ENCODE measurements at regions not wholly inside any gene's neighbourhood (a gene's known extent, or its start where the extent isn't known, plus 50 kb on each side); places are given as distances from the start of the nearest gene placed in this dataset.

DNA sequence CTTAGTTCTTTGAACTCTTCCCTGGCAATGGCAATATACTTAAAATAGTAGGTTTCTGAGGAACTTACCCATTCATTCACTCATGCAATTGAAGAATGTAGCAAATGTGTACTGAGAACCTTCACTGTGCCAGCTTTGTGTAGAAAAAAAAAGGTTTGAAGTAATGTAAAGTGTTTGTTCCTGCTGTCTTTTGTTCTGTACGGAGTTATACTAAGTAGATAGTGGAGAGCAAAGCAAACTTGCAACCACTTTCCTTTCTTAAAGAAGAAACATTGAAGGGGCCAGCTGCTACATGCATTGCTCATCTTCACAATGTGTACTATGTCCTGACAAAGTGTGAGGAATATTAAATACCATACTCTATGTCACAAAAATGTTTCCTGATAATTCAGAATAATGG, 68.9 kb upstream of the FREM2 start:
- Histone ChIP-seq H3K4me3 (no peak overlapping the region), H3K4me1 (no peaks in the 10 kb centered on the region), H3K27me3 (no peaks in the 10 kb centered on the region), H3K27ac (no peak overlapping the region), H3K36me3 (no peaks in the 10 kb centered on the region), H3K9me3 (no peaks in the 10 kb centered on the region)
- DNase-seq: no peak
- 20 to 50% (median 32%) methylated on average over 1 of the region's 1 CpG for WGBS, 5 donors
- no peak for TF ChIP-seq EP300 (IDR thresholded peaks at IDR 0.05)
- TF ChIP-seq POLR2AphosphoS5 (IDR thresholded peaks at IDR 0.05): no peak
- no peak for TF ChIP-seq POLR2A (IDR thresholded peaks at IDR 0.05)
- TF ChIP-seq, protein P1, sequence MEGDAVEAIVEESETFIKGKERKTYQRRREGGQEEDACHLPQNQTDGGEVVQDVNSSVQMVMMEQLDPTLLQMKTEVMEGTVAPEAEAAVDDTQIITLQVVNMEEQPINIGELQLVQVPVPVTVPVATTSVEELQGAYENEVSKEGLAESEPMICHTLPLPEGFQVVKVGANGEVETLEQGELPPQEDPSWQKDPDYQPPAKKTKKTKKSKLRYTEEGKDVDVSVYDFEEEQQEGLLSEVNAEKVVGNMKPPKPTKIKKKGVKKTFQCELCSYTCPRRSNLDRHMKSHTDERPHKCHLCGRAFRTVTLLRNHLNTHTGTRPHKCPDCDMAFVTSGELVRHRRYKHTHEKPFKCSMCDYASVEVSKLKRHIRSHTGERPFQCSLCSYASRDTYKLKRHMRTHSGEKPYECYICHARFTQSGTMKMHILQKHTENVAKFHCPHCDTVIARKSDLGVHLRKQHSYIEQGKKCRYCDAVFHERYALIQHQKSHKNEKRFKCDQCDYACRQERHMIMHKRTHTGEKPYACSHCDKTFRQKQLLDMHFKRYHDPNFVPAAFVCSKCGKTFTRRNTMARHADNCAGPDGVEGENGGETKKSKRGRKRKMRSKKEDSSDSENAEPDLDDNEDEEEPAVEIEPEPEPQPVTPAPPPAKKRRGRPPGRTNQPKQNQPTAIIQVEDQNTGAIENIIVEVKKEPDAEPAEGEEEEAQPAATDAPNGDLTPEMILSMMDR (IDR thresholded peaks at IDR 0.05): no peak
- intact Hi-C loops (cut with DNase I; ENCODE audit: low total_unique reads): no loop called here

DNA sequence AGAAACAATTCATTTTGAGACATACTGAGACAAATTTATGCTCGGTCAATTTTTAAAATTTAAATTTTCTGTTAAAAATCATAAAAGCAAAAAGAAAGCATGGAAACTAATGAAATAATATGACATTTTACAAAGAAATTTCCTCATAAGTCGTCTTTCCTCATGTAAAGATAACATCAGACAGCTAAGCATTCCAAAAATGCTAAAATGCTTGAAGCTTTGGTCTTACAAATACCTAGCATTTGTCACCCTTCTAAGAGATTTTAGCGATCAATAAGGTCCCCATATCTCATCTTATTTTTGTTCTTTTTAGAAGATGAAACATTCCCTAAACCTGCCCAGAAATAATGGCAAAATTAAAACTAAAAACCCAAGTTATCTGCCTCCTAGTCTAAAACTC, 68.5 kb upstream of the FREM2 start:
- whole genome bisulfite sequencing, 5 donors: 76 to 84% (median 82%) methylated on average over 3 of the region's 3 CpGs
- H3K27ac ChIP-seq: no peak overlapping the region
- TF ChIP-seq EP300 (IDR thresholded peaks at IDR 0.05): no peak
- no peak for TF ChIP-seq POLR2AphosphoS5 (IDR thresholded peaks at IDR 0.05)
- TF ChIP-seq, protein P1 (IDR thresholded peaks at IDR 0.05): no peak
- no peak for TF ChIP-seq POLR2A (IDR thresholded peaks at IDR 0.05)
- H3K4me1 ChIP-seq: no peaks in the 10 kb centered on the region
- DNase-seq: no peak
- intact Hi-C loops (cut with DNase I; ENCODE audit: low total_unique reads): no loop called here
- H3K9me3 ChIP-seq: no peaks in the 10 kb centered on the region
- H3K4me3 ChIP-seq: no peak overlapping the region
- H3K27me3 ChIP-seq: no peaks in the 10 kb centered on the region
- no peaks in the 10 kb centered on the region for H3K36me3 ChIP-seq

DNA sequence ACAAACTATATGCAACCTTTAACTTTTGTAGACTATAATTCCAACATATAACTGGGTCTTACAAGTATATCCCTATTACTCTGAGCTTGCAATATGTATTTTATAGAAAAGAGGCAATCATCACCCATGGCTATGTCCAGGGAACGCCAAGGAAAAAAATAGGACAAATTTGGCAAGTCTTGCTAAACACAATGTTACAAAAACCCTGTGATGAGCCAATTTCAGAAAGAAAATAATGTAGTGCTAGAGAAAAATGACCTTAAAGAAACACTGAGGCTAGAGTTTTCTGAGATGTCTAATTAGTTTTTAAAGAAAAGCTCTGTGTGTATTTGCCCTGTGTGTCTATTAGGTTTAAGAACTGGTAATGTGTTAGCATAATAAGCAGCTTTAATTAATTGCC, 68.0 kb upstream of the FREM2 start:
- no peaks in the 10 kb centered on the region for H3K9me3 ChIP-seq
- TF ChIP-seq, protein P1 (IDR thresholded peaks at IDR 0.05): no peak
- TF ChIP-seq EP300 (IDR thresholded peaks at IDR 0.05) (no peak), POLR2AphosphoS5 (IDR thresholded peaks at IDR 0.05) (no peak), POLR2A (IDR thresholded peaks at IDR 0.05) (no peak)
- whole genome bisulfite sequencing, 5 donors: 64 to 89% (median 79%) methylated on average over 1 of the region's 1 CpG
- no peak overlapping the region for H3K4me3 ChIP-seq
- H3K36me3 ChIP-seq: no peaks in the 10 kb centered on the region
- intact Hi-C loops (cut with DNase I; ENCODE audit: low total_unique reads): no loop called here
- no peaks in the 10 kb centered on the region for H3K4me1 ChIP-seq
- no peaks in the 10 kb centered on the region for H3K27me3 ChIP-seq
- DNase-seq: no peak
- H3K27ac ChIP-seq: no peak overlapping the region

GRCh38 chr13:38620876-38621275, 66.0 kb upstream of the FREM2 start:
- WGBS, 5 donors: 81 to 89% (median 86%) methylated on average over 4 of the region's 4 CpGs
- TF ChIP-seq POLR2A (IDR thresholded peaks at IDR 0.05): no peak
- no peak for TF ChIP-seq POLR2AphosphoS5 (IDR thresholded peaks at IDR 0.05)
- TF ChIP-seq EP300 (IDR thresholded peaks at IDR 0.05): no peak
- TF ChIP-seq, protein P1 (IDR thresholded peaks at IDR 0.05): no peak
- Histone ChIP-seq H3K36me3 (no peaks in the 10 kb centered on the region), H3K4me1 (no peaks in the 10 kb centered on the region), H3K27ac (no peak overlapping the region), H3K27me3 (no peaks in the 10 kb centered on the region), H3K9me3 (no peaks in the 10 kb centered on the region), H3K4me3 (no peak overlapping the region)
- no peak for DNase-seq
- intact Hi-C loops (cut with DNase I; ENCODE audit: low total_unique reads): no loop called here
